ENCODE measurements at regions not wholly inside any gene's neighbourhood (a gene's known extent, or its start where the extent isn't known, plus 50 kb on each side); places are given as distances from the start of the nearest gene placed in this dataset.

- no peak overlapping the region for H3K56ac ChIP-seq (replicated peaks; ENCODE audit: insufficient read length, low read depth, low read length)
- H3K4me1 ChIP-seq (replicated peaks in 1 of 4; ENCODE audit: control insufficient read depth in 3 of 4, insufficient read depth in 4 of 4, low read length in 3 of 4) = no peaks in the 10 kb centered on the region
- no peak overlapping the region for H3K18ac ChIP-seq (ENCODE audit: extremely low read depth, low read length)
- no peak overlapping the region for H4K91ac ChIP-seq (replicated peaks; ENCODE audit: insufficient read length, low read length)
- no peak overlapping the region for H3K14ac ChIP-seq (ENCODE audit: insufficient read length)
- no peak overlapping the region for H3K23ac ChIP-seq (ENCODE audit: insufficient read length)
- no peaks in the 10 kb centered on the region for H3K79me1 ChIP-seq (ENCODE audit: low read depth, low read length)
- H4K8ac ChIP-seq (ENCODE audit: extremely low read depth, insufficient read depth, low read length) = no peak overlapping the region
- no peak overlapping the region for H4K5ac ChIP-seq (ENCODE audit: insufficient read length, low read depth, low read length)
- no peak overlapping the region for H2AFZ ChIP-seq (ENCODE audit: low read length)
- DNase-seq (ENCODE audit: low read depth in 1 of 2, low spot score in 2 of 2) = no peak
- no peaks in the 10 kb centered on the region for H3K79me2 ChIP-seq (ENCODE audit: control insufficient read depth in 1 of 2, insufficient read depth in 2 of 2, low read length in 2 of 2)
- no peak overlapping the region for H3K4me3 ChIP-seq (ENCODE audit: extremely low read depth in 1 of 4, insufficient read depth in 2 of 4, low read depth in 3 of 4, low read length in 4 of 4)
- H2AK5ac ChIP-seq (ENCODE audit: low read depth, low read length) = no peak overlapping the region
- H3K4ac ChIP-seq (replicated peaks; ENCODE audit: insufficient read length, low read depth, low read length) = no peak overlapping the region
- H3K23me2 ChIP-seq (ENCODE audit: low read depth, low read length) = no peaks in the 10 kb centered on the region
- no peak overlapping the region for H3K9ac ChIP-seq (replicated peaks in 1 of 4; ENCODE audit: extremely low read depth in 1 of 4, low read depth in 3 of 4, low read length in 3 of 4)
- no peak overlapping the region for H2BK5ac ChIP-seq (ENCODE audit: low read depth, low read length)
- peaks cover 11 to 13% of the 10 kb centered on the region in 2 experiments; a peak in 3 of 4 replicates for H3K9me3 ChIP-seq (ENCODE audit: insufficient read depth in 2 of 2, low read depth in 1 of 2, low read length in 1 of 2)
- ChIA-PET CTCF (ENCODE audit: partially characterized antibody) (interaction anchor here (1.3 kb wide), 1 partner anchor 168 kb away, joined by 4 read pairs; no protein-coding TSS in a partner anchor), POLR2A (ENCODE audit: partially characterized antibody) (no interaction called here)
- no peak overlapping the region for H2BK120ac ChIP-seq (replicated peaks; ENCODE audit: low read depth, low read length)
- H2BK20ac ChIP-seq (ENCODE audit: low read length) = no peak overlapping the region
- H2BK15ac ChIP-seq (ENCODE audit: low read length) = no peak overlapping the region
- FAIRE-seq = no peak
- no peaks in the 10 kb centered on the region for H4K20me1 ChIP-seq (replicated peaks in 1 of 2; ENCODE audit: control insufficient read depth in 1 of 2, insufficient read depth in 2 of 2, low read length in 2 of 2)
- peaks cover 0 to 5% (median 0%) of the 10 kb centered on the region in 4 experiments; a peak in 2 of 8 replicates for H3K36me3 ChIP-seq (ENCODE audit: control insufficient read depth in 2 of 4, insufficient read depth in 4 of 4, low read length in 3 of 4)
- no peak overlapping the region for H3K27ac ChIP-seq (ENCODE audit: low read depth, low read length)
- no peaks in the 10 kb centered on the region for H3K27me3 ChIP-seq (replicated peaks in 1 of 4; ENCODE audit: control insufficient read depth in 3 of 4, extremely low read depth in 1 of 4, insufficient read depth in 3 of 4, low read length in 3 of 4)
- H3K4me2 ChIP-seq (ENCODE audit: insufficient read depth in 1 of 2, low read depth in 2 of 2, low read length in 2 of 2) = no peak overlapping the region
- WGBS, 2 experiments (ENCODE audit: extremely low coverage in 1 of 2, insufficient coverage in 1 of 2, insufficient read length in 1 of 2, insufficient replicate concordance in 2 of 2, low coverage in 1 of 2, low lambda C conversion rate in 2 of 2, missing lambda C conversion rate in 1 of 2) = 95% methylated on average over 3 of the region's 3 CpGs; no CpG with 5 or more reads in 1 of the 2 experiments
- no peak overlapping the region for H2BK12ac ChIP-seq (ENCODE audit: low read depth, low read length)
- TF ChIP-seq KDM5A (IDR thresholded peaks at IDR 0.05; ENCODE audit: low read length) = no peak
- no peak for TF ChIP-seq SP1 (IDR thresholded peaks at IDR 0.05; ENCODE audit: low read depth, low read length)
- TF ChIP-seq SP4 (IDR thresholded peaks at IDR 0.05; ENCODE audit: low read length) = no peak
- TF ChIP-seq ZNF274 (IDR thresholded peaks at IDR 0.05; ENCODE audit: borderline replicate concordance, extremely low read depth, low read length) = no peak
- TF ChIP-seq CTBP2 (IDR thresholded peaks at IDR 0.05; ENCODE audit: borderline replicate concordance, insufficient read depth, insufficient read length, low read length) = no peak
- no peak for TF ChIP-seq MAX (IDR thresholded peaks at IDR 0.05)
- TF ChIP-seq HDAC2 (IDR thresholded peaks at IDR 0.05; ENCODE audit: borderline replicate concordance in 1 of 2, low read depth in 2 of 2, low read length in 2 of 2) = no peak
- TF ChIP-seq TCF12 (IDR thresholded peaks at IDR 0.05; ENCODE audit: low read depth, low read length) = no peak
- TF ChIP-seq SP2 (IDR thresholded peaks at IDR 0.05; ENCODE audit: low read length) = no peak
- TF ChIP-seq CBX5 (IDR thresholded peaks at IDR 0.05; ENCODE audit: low read depth, low read length) = no peak
- no peak for TF ChIP-seq BACH1 (IDR thresholded peaks at IDR 0.05; ENCODE audit: low read length)
- no peak for TF ChIP-seq GTF2F1 (IDR thresholded peaks at IDR 0.05; ENCODE audit: borderline replicate concordance, low read depth, low read length)
- no peak for TF ChIP-seq EP300 (IDR thresholded peaks at IDR 0.05; ENCODE audit: borderline replicate concordance in 1 of 2, low read depth in 2 of 2, low read length in 2 of 2)
- no peak for TF ChIP-seq POU5F1 (IDR thresholded peaks at IDR 0.05; ENCODE audit: low read depth, low read length)
Observed at GRCh38 chr1:222060210-222060916, 318.5 kb upstream of the DUSP10 start.

All from H1 (cell line).